Endothelial cell of umbilical vein (primary cell): ENCODE measurements at regions not wholly inside any gene's neighbourhood (a gene's known extent, or its start where the extent isn't known, plus 50 kb on each side); places are given as distances from the start of the nearest gene placed in this dataset.

Experiments used
- BruUV-seq: library from RNA; stranded (reverse); fragments of 400-500 nt; replicated peaks from 2 replicates; lab custom pipeline; 2021; lab: Mats Ljungman, UMichigan
- CTCF ChIA-PET: fragments of 300-600, 350-600 bp; sonication (Branson Sonifier 250); formaldehyde crosslinking; loops from one replicate; lab custom pipeline; 2021; ENCODE audit warnings: antibody characterized with exemption, inconsistent platforms; lab: Charles Lee
- POLR2A ChIA-PET: fragments of 300-600, 350-600 bp; sonication (Branson Sonifier 250); formaldehyde crosslinking; loops from one replicate; lab custom pipeline; 2021; ENCODE audit warnings: antibody characterized with exemption, inconsistent platforms; lab: Charles Lee
- DNase-seq: peaks from one replicate; pipeline ENCODE4 v3.0.0-alpha.2; 2011; ENCODE audit warnings: low read depth, low spot score
- FAIRE-seq: peaks from 2 replicates; lab custom pipeline; 2011; peaks lifted over from hg19 to GRCh38; lab: Jason Lieb, UNC
- H2AFZ ChIP-seq: 2 replicates; pipeline ENCODE4 v1.6.0; 2012; ENCODE audit warnings: low read depth, low read length, control low read depth, inconsistent platforms
- H3K27ac ChIP-seq: 2 replicates; pipeline ENCODE4 v1.5.1; 2011; ENCODE audit warnings: low read depth, mild to moderate bottlenecking, control low read depth, low read length, moderate library complexity; ENCODE audit not compliant: insufficient read depth
- H3K27me3 ChIP-seq, 2 experiments: 2 replicates each; pipeline versions ENCODE4 v1.6.0 to v1.6.1; 2011; ENCODE audit warnings: low read length in 2 of 2, mixed read lengths in 1 of 2; ENCODE audit not compliant: control insufficient read depth in 2 of 2, insufficient read depth in 2 of 2
- H3K36me3 ChIP-seq, 2 experiments: 2 replicates in 1 of 2; 3 replicates in 1 of 2; pipeline ENCODE4 v1.5.1; 2011; ENCODE audit warnings: low read length in 2 of 2, mild to moderate bottlenecking in 1 of 2, moderate library complexity in 1 of 2; ENCODE audit not compliant: control insufficient read depth in 2 of 2, insufficient read depth in 2 of 2; ENCODE audit errors: extremely low read depth in 1 of 2
- H3K4me1 ChIP-seq: 3 replicates; pipeline ENCODE4 v1.5.1; 2011; ENCODE audit warnings: mild to moderate bottlenecking, low read length; ENCODE audit not compliant: control insufficient read depth, insufficient read depth; ENCODE audit errors: extremely low read depth
- H3K4me2 ChIP-seq: 2 replicates; pipeline ENCODE4 v1.6.1; 2011; ENCODE audit warnings: low read length, control low read depth, mixed read lengths; ENCODE audit not compliant: insufficient read depth
- H3K4me3 ChIP-seq, 3 experiments: fragments of 200-600 bp in 1 of 3; sonication (generic), shearing (Covaris generic) in 1 of 3; replicated peaks in 1 of 3; 2 replicates each; pipeline ENCODE4 v1.5.1; 2011 to 2016; ENCODE audit warnings: control low read depth in 3 of 3, low read length in 3 of 3, mild to moderate bottlenecking in 2 of 3, inconsistent platforms in 1 of 3, low read depth in 1 of 3, moderate library complexity in 1 of 3; ENCODE audit not compliant: insufficient read depth in 1 of 3
- H3K79me2 ChIP-seq: 2 replicates; pipeline ENCODE4 v1.6.0; 2012; ENCODE audit warnings: low read length, inconsistent platforms; ENCODE audit not compliant: control insufficient read depth, insufficient read depth
- H3K9ac ChIP-seq: replicated peaks from 2 replicates; pipeline ENCODE3; 2011; ENCODE audit warnings: low read length, control low read depth; ENCODE audit not compliant: insufficient read depth; ENCODE audit errors: extremely low read depth
- H3K9me1 ChIP-seq: replicated peaks from 3 replicates; pipeline ENCODE4 v1.6.0; 2011; ENCODE audit warnings: mild to moderate bottlenecking, low read length; ENCODE audit not compliant: control insufficient read depth, insufficient read depth; ENCODE audit errors: extremely low read depth
- H3K9me3 ChIP-seq: replicated peaks from 2 replicates; pipeline ENCODE4 v1.5.1; 2012; ENCODE audit warnings: low read length, inconsistent platforms; ENCODE audit not compliant: control insufficient read depth, insufficient read depth
- H4K20me1 ChIP-seq: replicated peaks from 2 replicates; pipeline ENCODE3; 2011; ENCODE audit warnings: mild to moderate bottlenecking, low read length; ENCODE audit not compliant: control insufficient read depth, insufficient read depth; ENCODE audit errors: extremely low read depth
- CTCF ChIP-seq, 2 donors: IDR thresholded peaks; 1 replicate in 1 of 2; 2 replicates in 1 of 2; pipeline ENCODE4 v1.5.1; 2011; ENCODE audit warnings: low read length in 2 of 2, mild to moderate bottlenecking in 2 of 2, moderate library complexity in 2 of 2, control low read depth in 1 of 2, inconsistent platforms in 1 of 2, low read depth in 1 of 2; ENCODE audit not compliant: insufficient read depth in 1 of 2; ENCODE audit errors: extremely low read depth in 1 of 2
- EZH2 ChIP-seq: IDR thresholded peaks from 2 replicates; pipeline ENCODE4 v1.6.1; 2012; ENCODE audit warnings: borderline replicate concordance, low read depth, mild to moderate bottlenecking, moderate library complexity, low read length, inconsistent platforms; ENCODE audit not compliant: severe bottlenecking
- FOS ChIP-seq: IDR thresholded peaks from 2 replicates; pipeline ENCODE4 v1.6.1; 2011; ENCODE audit warnings: mild to moderate bottlenecking, low read length, moderate library complexity, borderline replicate concordance; ENCODE audit not compliant: insufficient read depth
- GATA2 ChIP-seq: IDR thresholded peaks from 2 replicates; pipeline ENCODE4 v1.7.0; 2011; ENCODE audit warnings: low read depth, mild to moderate bottlenecking, moderate library complexity, mixed read lengths, low read length; ENCODE audit not compliant: insufficient read length, insufficient read depth
- JUN ChIP-seq: IDR thresholded peaks from 2 replicates; pipeline ENCODE4 v1.6.1; 2011; ENCODE audit warnings: borderline replicate concordance, low read depth; ENCODE audit not compliant: insufficient read length, insufficient read depth
- MAX ChIP-seq: IDR thresholded peaks from 2 replicates; pipeline ENCODE4 v1.6.1; 2011; ENCODE audit not compliant: insufficient read depth, insufficient read length
- MYC ChIP-seq: IDR thresholded peaks from one replicate; pipeline ENCODE4 v1.6.1; 2011; ENCODE audit warnings: mild to moderate bottlenecking, low read depth, low read length
- POLR2A ChIP-seq: IDR thresholded peaks from 2 replicates; pipeline ENCODE4 v1.6.1; 2012; ENCODE audit warnings: low read depth, mild to moderate bottlenecking, control low read depth, low read length
- POLR2AphosphoS5 ChIP-seq: IDR thresholded peaks from 2 replicates; pipeline ENCODE4 v1.6.1; 2012; ENCODE audit warnings: low read depth, mild to moderate bottlenecking, control low read depth, low read length, moderate library complexity; ENCODE audit not compliant: insufficient read depth
- dilution Hi-C: fragments of 300-500 bp; cut with MboI; formaldehyde crosslinking; loops from one replicate; pipeline ENCODE4 v1.15.0; 2019; ENCODE audit warnings: low sequenced_read_pairs; ENCODE audit not compliant: extremely low pct_ligation_motif_present
- intact Hi-C: fragments of 100-400 bp; cut with micrococcal nuclease; formaldehyde crosslinking; loops from one replicate; pipeline ENCODE4 v1.10.0; 2022

- DNase-seq (no peak), FAIRE-seq (no peak)
- dilution Hi-C loops (no loop called here), intact Hi-C loops (loop anchor here (2.0 kb wide), 1 partner anchor 16 kb away; no protein-coding TSS in a partner anchor)
- no peaks in the 10 kb centered on the region for H3K27me3 ChIP-seq
- no TSS peak for BruUV-seq
- no peaks in the 10 kb centered on the region for H3K9me1 ChIP-seq
- peak overlapping the region; percentile 13 to 57 (median 15) for H3K4me3 ChIP-seq
- H3K9me3 ChIP-seq, result no peaks in the 10 kb centered on the region
- H3K9ac ChIP-seq, result peak overlapping the region; percentile 64
- H3K36me3 ChIP-seq, result no peaks in the 10 kb centered on the region
- ChIA-PET CTCF (interaction anchor here (1.2 to 1.4 kb wide), 2 partner anchors 8 to 9 kb away, joined by 3 to 4 read pairs; no protein-coding TSS in a partner anchor), POLR2A (no interaction called here)
- H3K79me2 ChIP-seq, result peaks cover 84% of the 10 kb centered on the region
- TF ChIP-seq EZH2 (no peak), GATA2 (no peak), CTCF (IDR thresholded peaks at IDR 0.05; ENCODE audit: extremely low read depth in 1 of 2, insufficient read depth in 1 of 2, low read depth in 1 of 2, low read length in 2 of 2) (no peak), MYC (no peak), MAX (no peak), POLR2A (no peak), JUN (no peak), FOS (no peak), POLR2AphosphoS5 (no peak)
- H2AFZ ChIP-seq, result peak overlapping the region; percentile 39
- peak overlapping the region; percentile 88 for H3K4me2 ChIP-seq
- peaks cover 37% of the 10 kb centered on the region for H3K4me1 ChIP-seq
- H4K20me1 ChIP-seq, result no peaks in the 10 kb centered on the region
- peak overlapping the region; percentile 53 for H3K27ac ChIP-seq
These were observed 84.2 kb upstream of the WNT7B start for GRCh38 chr22:46061124-46061500.
